Endothelial cell of umbilical vein (primary cell): ENCODE measurements at regions not wholly inside any gene's neighbourhood (a gene's known extent, or its start where the extent isn't known, plus 50 kb on each side); places are given as distances from the start of the nearest gene placed in this dataset.

Experiments used
- EZH2 ChIP-seq: IDR thresholded peaks from 2 replicates; pipeline ENCODE4 v1.6.1; 2012; ENCODE audit warnings: borderline replicate concordance, low read depth, mild to moderate bottlenecking, moderate library complexity, low read length, inconsistent platforms; ENCODE audit not compliant: severe bottlenecking
- MYC ChIP-seq: IDR thresholded peaks from one replicate; pipeline ENCODE4 v1.6.1; 2011; ENCODE audit warnings: mild to moderate bottlenecking, low read depth, low read length
- POLR2AphosphoS5 ChIP-seq: IDR thresholded peaks from 2 replicates; pipeline ENCODE4 v1.6.1; 2012; ENCODE audit warnings: low read depth, mild to moderate bottlenecking, control low read depth, low read length, moderate library complexity; ENCODE audit not compliant: insufficient read depth
- TF ChIP-seq, protein P1 (sequence below), 2 donors: IDR thresholded peaks; 1 replicate in 1 of 2; 2 replicates in 1 of 2; pipeline ENCODE4 v1.5.1; 2011; ENCODE audit warnings: low read length in 2 of 2, mild to moderate bottlenecking in 2 of 2, moderate library complexity in 2 of 2, control low read depth in 1 of 2, inconsistent platforms in 1 of 2, low read depth in 1 of 2; ENCODE audit not compliant: insufficient read depth in 1 of 2; ENCODE audit errors: extremely low read depth in 1 of 2

DNA sequence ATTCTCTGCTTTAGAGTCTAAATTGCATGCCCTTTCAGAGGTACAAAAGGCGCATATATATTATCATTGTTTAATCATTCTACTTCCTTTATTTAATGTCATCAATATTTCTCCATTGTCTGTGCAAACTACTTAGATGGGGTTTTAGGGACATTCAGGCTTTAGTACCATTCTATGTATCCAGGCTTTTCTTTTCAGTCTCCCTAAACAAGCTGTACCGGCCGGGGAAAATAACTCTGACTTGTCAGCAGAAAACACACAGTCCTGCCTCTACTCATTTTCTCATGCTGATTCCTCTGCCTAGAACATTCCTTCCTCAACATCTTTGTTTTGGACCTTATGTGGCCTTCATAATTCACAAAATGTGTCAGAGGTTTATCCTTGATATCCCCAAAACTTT lies 392.1 kb upstream of the DAB2 start:
- TF ChIP-seq, protein P1, sequence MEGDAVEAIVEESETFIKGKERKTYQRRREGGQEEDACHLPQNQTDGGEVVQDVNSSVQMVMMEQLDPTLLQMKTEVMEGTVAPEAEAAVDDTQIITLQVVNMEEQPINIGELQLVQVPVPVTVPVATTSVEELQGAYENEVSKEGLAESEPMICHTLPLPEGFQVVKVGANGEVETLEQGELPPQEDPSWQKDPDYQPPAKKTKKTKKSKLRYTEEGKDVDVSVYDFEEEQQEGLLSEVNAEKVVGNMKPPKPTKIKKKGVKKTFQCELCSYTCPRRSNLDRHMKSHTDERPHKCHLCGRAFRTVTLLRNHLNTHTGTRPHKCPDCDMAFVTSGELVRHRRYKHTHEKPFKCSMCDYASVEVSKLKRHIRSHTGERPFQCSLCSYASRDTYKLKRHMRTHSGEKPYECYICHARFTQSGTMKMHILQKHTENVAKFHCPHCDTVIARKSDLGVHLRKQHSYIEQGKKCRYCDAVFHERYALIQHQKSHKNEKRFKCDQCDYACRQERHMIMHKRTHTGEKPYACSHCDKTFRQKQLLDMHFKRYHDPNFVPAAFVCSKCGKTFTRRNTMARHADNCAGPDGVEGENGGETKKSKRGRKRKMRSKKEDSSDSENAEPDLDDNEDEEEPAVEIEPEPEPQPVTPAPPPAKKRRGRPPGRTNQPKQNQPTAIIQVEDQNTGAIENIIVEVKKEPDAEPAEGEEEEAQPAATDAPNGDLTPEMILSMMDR (IDR thresholded peaks at IDR 0.05; ENCODE audit: extremely low read depth in 1 of 2, insufficient read depth in 1 of 2, low read depth in 1 of 2, low read length in 2 of 2) = no peak
- TF ChIP-seq POLR2AphosphoS5 (no peak), EZH2 (no peak), MYC (no peak)
